NCI-H82 treated with DMSO at 0.1 percent for 48 hours (cell line): ENCODE measurements at regions not wholly inside any gene's neighbourhood (a gene's known extent, or its start where the extent isn't known, plus 50 kb on each side); places are given as distances from the start of the nearest gene placed in this dataset.
"Not testable (repeated sequence)": the region's sequence is repeated elsewhere in the genome, so short reads cannot be mapped to it uniquely, and the experiment has no call there.

Source experiments
- DNase-seq: peaks from one replicate; lab custom pipeline; 2025; ENCODE audit not compliant: unreplicated experiment; lab: John Stamatoyannopoulos, UW

- no peak for DNase-seq
These were observed 572.9 kb upstream of the SGCD start for GRCh38 chr5:155753943-155754581.

- no peak for DNase-seq
These were observed 567.7 kb upstream of the SGCD start for GRCh38 chr5:155759252-155759651.

GRCh38 chr5:155759984-155760383, 567.0 kb upstream of the SGCD start:
- no peak for DNase-seq

- DNase-seq: no peak
These were observed 565.5 kb upstream of the SGCD start for GRCh38 chr5:155761502-155761901.

GRCh38 chr5:155765715-155766114, 561.2 kb upstream of the SGCD start:
- no peak for DNase-seq

GRCh38 chr5:155767470-155767869, 559.5 kb upstream of the SGCD start:
- DNase-seq: no peak

- no peak for DNase-seq
These were observed 558.6 kb upstream of the SGCD start for GRCh38 chr5:155768332-155768731.

- DNase-seq: no peak
These were observed 554.8 kb upstream of the SGCD start for GRCh38 chr5:155772009-155772662.

GRCh38 chr5:155773680-155774079, 553.3 kb upstream of the SGCD start:
- DNase-seq: no peak

- DNase-seq: no peak
These were observed 546.7 kb upstream of the SGCD start for GRCh38 chr5:155780260-155780659.

GRCh38 chr5:155783246-155783645, 543.7 kb upstream of the SGCD start:
- no peak for DNase-seq

- DNase-seq: no peak
These were observed 543.2 kb upstream of the SGCD start for GRCh38 chr5:155783791-155784190.

GRCh38 chr5:155786108-155786507, 540.9 kb upstream of the SGCD start:
- DNase-seq: no peak

GRCh38 chr5:155792873-155793272, 534.1 kb upstream of the SGCD start:
- no peak for DNase-seq

- no peak for DNase-seq
These were observed 532.2 kb upstream of the SGCD start for GRCh38 chr5:155794795-155795194.

GRCh38 chr5:155799308-155799707, 527.7 kb upstream of the SGCD start:
- DNase-seq: no peak

- DNase-seq: no peak
These were observed 518.9 kb upstream of the SGCD start for GRCh38 chr5:155807884-155808576.

- no peak for DNase-seq
These were observed 511.7 kb upstream of the SGCD start for GRCh38 chr5:155815248-155815647.

GRCh38 chr5:155822177-155822576, 504.8 kb upstream of the SGCD start:
- DNase-seq: no peak

GRCh38 chr5:155826611-155827507, 500.1 kb upstream of the SGCD start:
- DNase-seq: no peak

- not testable (repeated sequence) for DNase-seq
These were observed 499.5 kb upstream of the SGCD start for GRCh38 chr5:155827508-155827815.

- DNase-seq: no peak
These were observed 499.0 kb upstream of the SGCD start for GRCh38 chr5:155827949-155828348.
